IMR-90 (cell line): ENCODE measurements at regions not wholly inside any gene's neighbourhood (a gene's known extent, or its start where the extent isn't known, plus 50 kb on each side); places are given as distances from the start of the nearest gene placed in this dataset.

Source experiments
- ATAC-seq: fragments of 200-7000 bp; cut with Tn5 transposase; 2 replicates; pipeline ENCODE4 v1.9.1; 2020; ENCODE audit warnings: low read depth, mild to moderate bottlenecking, moderate library complexity
- BruUV-seq: library from RNA; stranded (reverse); fragments of 400-500 nt; replicated peaks from 2 replicates; lab custom pipeline; 2021; lab: Mats Ljungman, UMichigan
- CTCF ChIA-PET: fragments of 300-600 bp; formaldehyde crosslinking; extraction: SDS; loops from one replicate; lab custom pipeline; 2021; ENCODE audit warnings: antibody characterized with exemption; lab: Yijun Ruan, JAX
- POLR2A ChIA-PET: fragments of 300-600 bp; sonication (Branson Sonifier 250); formaldehyde crosslinking; loops from one replicate; lab custom pipeline; 2022; ENCODE audit warnings: antibody characterized with exemption; ENCODE audit not compliant: unreplicated experiment; lab: Charles Lee
- DNase-seq: peaks from one replicate; pipeline ENCODE4 v3.0.0; 2013
- H2AFZ ChIP-seq: replicated peaks from 2 replicates; pipeline ENCODE3; 2013; ENCODE audit warnings: low read length, mild to moderate bottlenecking; ENCODE audit not compliant: poor library complexity
- H2AK5ac ChIP-seq: 2 replicates; pipeline ENCODE4 v1.6.1; 2013; ENCODE audit warnings: low read depth, low read length, inconsistent platforms
- H2AK9ac ChIP-seq: replicated peaks from 2 replicates; pipeline ENCODE3; 2013; ENCODE audit warnings: mild to moderate bottlenecking, low read depth, low read length, moderate library complexity; ENCODE audit not compliant: poor library complexity
- H2BK120ac ChIP-seq: 2 replicates; pipeline ENCODE4 v1.6.1; 2013; ENCODE audit warnings: low read depth, low read length, inconsistent platforms
- H2BK15ac ChIP-seq: 3 replicates; pipeline ENCODE4 v1.6.1; 2013; ENCODE audit warnings: low read depth, low read length, inconsistent platforms
- H2BK20ac ChIP-seq: 2 replicates; pipeline ENCODE4 v1.6.1; 2013; ENCODE audit warnings: low read depth, mild to moderate bottlenecking, inconsistent platforms, low read length, moderate library complexity
- H2BK5ac ChIP-seq: 2 replicates; pipeline ENCODE4 v1.6.1; 2013; ENCODE audit warnings: mild to moderate bottlenecking, low read depth, low read length, inconsistent platforms; ENCODE audit not compliant: poor library complexity, severe bottlenecking
- H3K14ac ChIP-seq: replicated peaks from 2 replicates; pipeline ENCODE4 v1.6.1; 2013; ENCODE audit warnings: low read depth, low read length, inconsistent platforms
- H3K18ac ChIP-seq: 2 replicates; pipeline ENCODE4 v1.6.1; 2013; ENCODE audit warnings: low read depth, low read length, control low read depth
- H3K23ac ChIP-seq: 2 replicates; pipeline ENCODE4 v1.6.1; 2013; ENCODE audit warnings: low read depth, low read length, inconsistent platforms
- H3K27ac ChIP-seq: 2 replicates; pipeline ENCODE4 v1.5.1; 2013; ENCODE audit warnings: mild to moderate bottlenecking, control low read depth, low read length; ENCODE audit not compliant: insufficient read depth
- H3K27me3 ChIP-seq: 2 replicates; pipeline ENCODE4 v1.6.1; 2013; ENCODE audit warnings: low read length; ENCODE audit not compliant: control insufficient read depth, insufficient read depth
- H3K36me3 ChIP-seq: 2 replicates; pipeline ENCODE4 v1.6.1; 2013; ENCODE audit warnings: low read length, mixed read lengths; ENCODE audit not compliant: control insufficient read depth, insufficient read depth
- H3K4ac ChIP-seq: 2 replicates; pipeline ENCODE4 v1.6.1; 2013; ENCODE audit warnings: low read depth, low read length, inconsistent platforms
- H3K4me1 ChIP-seq: 2 replicates; pipeline ENCODE4 v1.6.1; 2013; ENCODE audit warnings: low read length, mixed read lengths; ENCODE audit not compliant: control insufficient read depth, insufficient read depth
- H3K4me2 ChIP-seq: 2 replicates; pipeline ENCODE4 v1.6.1; 2013; ENCODE audit warnings: low read depth, mild to moderate bottlenecking, control low read depth, low read length, moderate library complexity
- H3K4me3 ChIP-seq: 2 replicates; pipeline ENCODE4 v1.5.1; 2013; ENCODE audit warnings: low read depth, mild to moderate bottlenecking, control low read depth, low read length, moderate library complexity; ENCODE audit not compliant: insufficient read depth
- H3K56ac ChIP-seq: 2 replicates; pipeline ENCODE4 v1.6.1; 2013; ENCODE audit warnings: low read length, inconsistent platforms; ENCODE audit not compliant: insufficient read depth; ENCODE audit errors: extremely low read depth
- H3K79me1 ChIP-seq, 2 experiments: 2 replicates each; pipeline ENCODE4 v1.6.1; 2013; ENCODE audit warnings: low read length in 2 of 2, inconsistent platforms in 1 of 2, low read depth in 1 of 2
- H3K9ac ChIP-seq: 2 replicates; pipeline ENCODE4 v1.6.1; 2013; ENCODE audit warnings: low read depth, low read length, control low read depth
- H3K9me1 ChIP-seq: 2 replicates; pipeline ENCODE4 v1.6.1; 2013; ENCODE audit warnings: low read length, inconsistent platforms; ENCODE audit not compliant: insufficient read depth
- H3K9me3 ChIP-seq: 2 replicates; pipeline ENCODE4 v1.6.1; 2013; ENCODE audit warnings: low read length; ENCODE audit not compliant: control insufficient read depth, insufficient read depth
- H4K20me1 ChIP-seq: 2 replicates; pipeline ENCODE4 v1.6.1; 2013; ENCODE audit warnings: low read length, inconsistent platforms; ENCODE audit not compliant: insufficient read depth
- H4K5ac ChIP-seq: 2 replicates; pipeline ENCODE4 v1.6.1; 2013; ENCODE audit warnings: mild to moderate bottlenecking, low read depth, low read length, control low read depth
- H4K8ac ChIP-seq, 2 experiments: 2 replicates each; pipeline ENCODE4 v1.6.1; 2013; ENCODE audit warnings: low read depth in 2 of 2, low read length in 2 of 2, control low read depth in 1 of 2, inconsistent platforms in 1 of 2
- H4K91ac ChIP-seq: 2 replicates; pipeline ENCODE4 v1.6.1; 2013; ENCODE audit warnings: low read depth, low read length, inconsistent platforms; ENCODE audit not compliant: insufficient read depth
- BHLHE40 ChIP-seq: fragments of 150-350 bp; IDR thresholded peaks from 2 replicates; pipeline ENCODE4 v1.6.1; 2016; ENCODE audit warnings: mild to moderate bottlenecking, low read depth, low read length
- CEBPB ChIP-seq: IDR thresholded peaks from 2 replicates; pipeline ENCODE4 v1.6.1; 2012; ENCODE audit warnings: low read depth, low read length, improper control_type of control experiment
- NFE2L2 ChIP-seq: fragments of 150-350 bp; IDR thresholded peaks from 2 replicates; pipeline ENCODE4 v1.6.1; 2016; ENCODE audit warnings: low read depth, mild to moderate bottlenecking, low read length
- RCOR1 ChIP-seq: IDR thresholded peaks from 2 replicates; pipeline ENCODE4 v1.6.1; 2012; ENCODE audit warnings: mild to moderate bottlenecking, low read length, improper control_type of control experiment; ENCODE audit not compliant: insufficient replicate concordance
- WGBS, 2 experiments: methylation state at CpG; one replicate each; pipeline versions ENCODE4 v1.1.5 to v1.1.7; 2013; ENCODE audit warnings: missing lambda C conversion rate in 2 of 2; ENCODE audit not compliant: insufficient read length in 1 of 2; ENCODE audit errors: extremely low coverage in 2 of 2; 5-methylcytosine and 5-hydroxymethylcytosine counted together
- dilution Hi-C: fragments of 300-500 bp; cut with HindIII; formaldehyde crosslinking; loops from one replicate; pipeline ENCODE4 v1.14.3; 2018; ENCODE audit warnings: low sequenced_read_pairs; ENCODE audit not compliant: unreplicated experiment
- in situ Hi-C: fragments of 300-500 bp; cut with MboI; formaldehyde crosslinking; loops from 3 replicates; pipeline ENCODE4 v1.14.3; 2019; ENCODE audit warnings: low sequenced_read_pairs, inconsistent platforms, mixed read lengths
- intact Hi-C: fragments of 100-400 bp; cut with micrococcal nuclease; formaldehyde crosslinking; loops from 2 replicates; pipeline ENCODE4 v1.10.0; 2022
- TF ChIP-seq, protein P1 (sequence below): fragments of 150-350 bp; IDR thresholded peaks from 2 replicates; pipeline ENCODE4 v1.6.1; 2017; ENCODE audit warnings: mild to moderate bottlenecking, antibody characterized with exemption, low read length, low read depth

- Histone ChIP-seq H2BK120ac (no peak overlapping the region), H4K20me1 (no peaks in the 10 kb centered on the region), H3K27me3 (no peaks in the 10 kb centered on the region), H2BK20ac (no peak overlapping the region), H3K56ac (no peak overlapping the region), H2BK5ac (no peak overlapping the region), H3K36me3 (no peaks in the 10 kb centered on the region), H3K14ac (no peak overlapping the region), H3K9me3 (0 out of 2 replicates have a peak, but pooled peaks cover 2% of the 10 kb centered on the region), H3K4me1 (no peaks in the 10 kb centered on the region), H3K4me3 (no peak overlapping the region), H3K79me1 (no peaks in the 10 kb centered on the region), H4K8ac (no peak overlapping the region), H2AFZ (no peak overlapping the region), H3K18ac (no peak overlapping the region), H3K23ac (no peak overlapping the region), H3K27ac (no peak overlapping the region), H4K5ac (no peak overlapping the region), H2AK5ac (no peak overlapping the region), H2AK9ac (no peak overlapping the region), H3K4ac (no peak overlapping the region), H3K9ac (no peak overlapping the region), H4K91ac (no peak overlapping the region), H3K4me2 (no peak overlapping the region), H3K9me1 (no peaks in the 10 kb centered on the region), H2BK15ac (no peak overlapping the region)
- BruUV-seq = no TSS peak
- intact Hi-C loops (no loop called here), in situ Hi-C loops (no loop called here), dilution Hi-C loops (no loop called here)
- 80% methylated on average over 1 of the region's 5 CpGs; no CpG with 5 or more reads in 1 of the 2 experiments for WGBS, 2 experiments
- no peak for TF ChIP-seq BHLHE40
- TF ChIP-seq RCOR1 = no peak
- TF ChIP-seq CEBPB = no peak
- TF ChIP-seq, protein P1, sequence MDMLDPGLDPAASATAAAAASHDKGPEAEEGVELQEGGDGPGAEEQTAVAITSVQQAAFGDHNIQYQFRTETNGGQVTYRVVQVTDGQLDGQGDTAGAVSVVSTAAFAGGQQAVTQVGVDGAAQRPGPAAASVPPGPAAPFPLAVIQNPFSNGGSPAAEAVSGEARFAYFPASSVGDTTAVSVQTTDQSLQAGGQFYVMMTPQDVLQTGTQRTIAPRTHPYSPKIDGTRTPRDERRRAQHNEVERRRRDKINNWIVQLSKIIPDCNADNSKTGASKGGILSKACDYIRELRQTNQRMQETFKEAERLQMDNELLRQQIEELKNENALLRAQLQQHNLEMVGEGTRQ = no peak
- no peak for TF ChIP-seq NFE2L2
- DNase-seq = no peak
- ChIA-PET POLR2A (no interaction called here), CTCF (no interaction called here)
- ATAC-seq = no peak
Observed at GRCh38 chr5:117633093-117633492, 1058.5 kb upstream of the SEMA6A start.
